Neural cell (in vitro differentiated cells): ENCODE measurements at regions not wholly inside any gene's neighbourhood (a gene's known extent, or its start where the extent isn't known, plus 50 kb on each side); places are given as distances from the start of the nearest gene placed in this dataset.

Experiments
- H2AFZ ChIP-seq: fragments of 200-600, 300-800 bp; sonication (generic), shearing (Covaris generic); 2 replicates; pipeline ENCODE4 v1.6.0; 2014; ENCODE audit warnings: low read depth, mild to moderate bottlenecking, antibody characterized with exemption, low read length, moderate library complexity
- H3F3A ChIP-seq: fragments of 200-600 bp; shearing (Covaris generic); 2 replicates; pipeline ENCODE4 v1.6.1; 2016; ENCODE audit warnings: mild to moderate bottlenecking, moderate library complexity, mixed read lengths, antibody characterized with exemption, low read length; ENCODE audit not compliant: insufficient read depth, poor library complexity, severe bottlenecking
- H3K27ac ChIP-seq: fragments of 200-600, 300-800 bp; sonication (generic), shearing (Covaris generic); 2 replicates; pipeline ENCODE4 v1.5.1; 2014; ENCODE audit warnings: mild to moderate bottlenecking, low read length, moderate library complexity
- H3K27me3 ChIP-seq: fragments of 300-800, 200-600 bp; sonication (generic), shearing (Covaris generic); 2 replicates; pipeline ENCODE4 v1.6.0; 2014; ENCODE audit warnings: mild to moderate bottlenecking, low read depth, low read length, moderate library complexity; ENCODE audit not compliant: insufficient read depth
- H3K36me3 ChIP-seq: fragments of 300-800, 200-600 bp; sonication (generic), shearing (Covaris generic); 2 replicates; pipeline ENCODE4 v1.5.1; 2014; ENCODE audit warnings: mild to moderate bottlenecking, antibody characterized with exemption, low read length, moderate library complexity; ENCODE audit not compliant: insufficient read depth
- H3K4me2 ChIP-seq: fragments of 300-800, 200-600 bp; sonication (generic), shearing (Covaris generic); 2 replicates; pipeline ENCODE4 v1.6.0; 2014; ENCODE audit warnings: mild to moderate bottlenecking, low read length
- H3K4me3 ChIP-seq: fragments of 300-800, 200-600 bp; sonication (generic), shearing (Covaris generic); 2 replicates; pipeline ENCODE4 v1.5.1; 2014; ENCODE audit warnings: mild to moderate bottlenecking, low read length, moderate library complexity
- H3K79me2 ChIP-seq: fragments of 200-600 bp; shearing (Covaris generic); replicated peaks from 2 replicates; pipeline ENCODE4 v1.6.0; 2014; ENCODE audit warnings: mild to moderate bottlenecking, low read length, moderate library complexity; ENCODE audit not compliant: insufficient read depth
- H3K9ac ChIP-seq: fragments of 300-800, 200-600 bp; sonication (generic), shearing (Covaris generic); 2 replicates; pipeline ENCODE4 v1.6.1; 2016; ENCODE audit warnings: mild to moderate bottlenecking, low read length, mixed read lengths
- H3K9me2 ChIP-seq: fragments of 200-600 bp; shearing (Covaris generic); 2 replicates; pipeline ENCODE4 v1.6.1; 2016; ENCODE audit warnings: mild to moderate bottlenecking, low read length, mixed read lengths; ENCODE audit not compliant: insufficient read depth
- H3K9me3 ChIP-seq: fragments of 200-600, 300-800 bp; sonication (generic), shearing (Covaris generic); 2 replicates; pipeline ENCODE4 v1.6.1; 2016; ENCODE audit warnings: mild to moderate bottlenecking, mixed run types, low read length, moderate library complexity, mixed read lengths
- H4K20me1 ChIP-seq: fragments of 200-600 bp; shearing (Covaris generic); 2 replicates; pipeline ENCODE4 v1.6.1; 2016; ENCODE audit warnings: mild to moderate bottlenecking, mixed run types; ENCODE audit not compliant: insufficient read depth
- EP300 ChIP-seq: fragments of 450-650 bp; conservative IDR thresholded peaks from 2 replicates; pipeline ENCODE4 v1.6.1; 2014; ENCODE audit warnings: antibody characterized with exemption, mild to moderate bottlenecking, moderate library complexity; ENCODE audit not compliant: poor library complexity, severe bottlenecking
- EZH2 ChIP-seq: fragments of 200-600, 300-800 bp; shearing (Covaris generic), sonication (generic); IDR thresholded peaks from 2 replicates; pipeline ENCODE4 v1.6.1; 2014; ENCODE audit warnings: antibody characterized with exemption, low read length, borderline replicate concordance, mild to moderate bottlenecking; ENCODE audit not compliant: insufficient read depth, poor library complexity, severe bottlenecking
- MXI1 ChIP-seq: fragments of 450-650 bp; conservative IDR thresholded peaks from 2 replicates; pipeline ENCODE4 v1.6.1; 2014; ENCODE audit warnings: antibody characterized with exemption, mild to moderate bottlenecking; ENCODE audit not compliant: poor library complexity, severe bottlenecking
- POLR2AphosphoS5 ChIP-seq: IDR thresholded peaks from 2 replicates; pipeline ENCODE4 v1.6.1; 2012
- RAD21 ChIP-seq: fragments of 450-650 bp; conservative IDR thresholded peaks from 2 replicates; pipeline ENCODE4 v1.6.1; 2014; ENCODE audit warnings: antibody characterized with exemption, mild to moderate bottlenecking, moderate library complexity
- SMC3 ChIP-seq: fragments of 450-650 bp; conservative IDR thresholded peaks from 2 replicates; pipeline ENCODE4 v1.6.1; 2014; ENCODE audit warnings: antibody characterized with exemption, mild to moderate bottlenecking, moderate library complexity; ENCODE audit not compliant: poor library complexity
- TAF1 ChIP-seq: IDR thresholded peaks from 2 replicates; pipeline ENCODE4 v1.6.1; 2012; ENCODE audit warnings: low read depth
- TF ChIP-seq, protein P1 (sequence below): fragments of 450-650 bp; IDR thresholded peaks from 2 replicates; pipeline ENCODE4 v1.5.1; 2014; ENCODE audit warnings: antibody characterized with exemption, mild to moderate bottlenecking, moderate library complexity; ENCODE audit not compliant: poor library complexity, severe bottlenecking
- TF ChIP-seq, protein P2 (sequence below): IDR thresholded peaks from 2 replicates; pipeline ENCODE4 v1.6.1; 2012; ENCODE audit warnings: borderline replicate concordance

DNA sequence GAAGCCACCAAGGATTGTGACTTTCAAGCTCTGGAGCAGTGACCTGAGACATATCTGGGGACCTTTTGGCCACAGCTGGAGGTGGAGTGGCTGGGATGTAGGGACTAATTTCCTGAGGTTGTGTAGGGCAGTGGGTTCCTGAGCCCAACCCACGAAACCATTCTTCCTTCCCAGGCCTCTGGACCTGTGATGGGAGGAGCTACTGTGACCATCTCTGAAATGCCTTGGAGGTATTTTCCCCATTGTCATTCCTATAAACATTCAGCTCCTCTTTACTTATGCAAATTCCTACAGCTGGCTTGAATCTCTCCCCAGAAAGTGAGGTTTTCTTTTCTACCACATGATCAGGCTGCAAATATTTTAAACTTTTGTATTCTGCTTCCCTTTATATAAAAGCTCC, 172.6 kb downstream of the TUSC1 start:
- Histone ChIP-seq H3K9me2 (no peaks in the 10 kb centered on the region), H3K79me2 (no peaks in the 10 kb centered on the region), H3K36me3 (no peaks in the 10 kb centered on the region), H3F3A (no peaks in the 10 kb centered on the region), H2AFZ (no peak overlapping the region), H3K27ac (no peak overlapping the region), H4K20me1 (no peaks in the 10 kb centered on the region), H3K9ac (no peak overlapping the region), H3K4me2 (no peak overlapping the region), H3K27me3 (no peaks in the 10 kb centered on the region), H3K4me3 (no peak overlapping the region), H3K9me3 (peaks cover 6% of the 10 kb centered on the region)
- TF ChIP-seq RAD21 (no peak), MXI1 (no peak)
- TF ChIP-seq, protein P1, sequence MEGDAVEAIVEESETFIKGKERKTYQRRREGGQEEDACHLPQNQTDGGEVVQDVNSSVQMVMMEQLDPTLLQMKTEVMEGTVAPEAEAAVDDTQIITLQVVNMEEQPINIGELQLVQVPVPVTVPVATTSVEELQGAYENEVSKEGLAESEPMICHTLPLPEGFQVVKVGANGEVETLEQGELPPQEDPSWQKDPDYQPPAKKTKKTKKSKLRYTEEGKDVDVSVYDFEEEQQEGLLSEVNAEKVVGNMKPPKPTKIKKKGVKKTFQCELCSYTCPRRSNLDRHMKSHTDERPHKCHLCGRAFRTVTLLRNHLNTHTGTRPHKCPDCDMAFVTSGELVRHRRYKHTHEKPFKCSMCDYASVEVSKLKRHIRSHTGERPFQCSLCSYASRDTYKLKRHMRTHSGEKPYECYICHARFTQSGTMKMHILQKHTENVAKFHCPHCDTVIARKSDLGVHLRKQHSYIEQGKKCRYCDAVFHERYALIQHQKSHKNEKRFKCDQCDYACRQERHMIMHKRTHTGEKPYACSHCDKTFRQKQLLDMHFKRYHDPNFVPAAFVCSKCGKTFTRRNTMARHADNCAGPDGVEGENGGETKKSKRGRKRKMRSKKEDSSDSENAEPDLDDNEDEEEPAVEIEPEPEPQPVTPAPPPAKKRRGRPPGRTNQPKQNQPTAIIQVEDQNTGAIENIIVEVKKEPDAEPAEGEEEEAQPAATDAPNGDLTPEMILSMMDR, result no peak

DNA sequence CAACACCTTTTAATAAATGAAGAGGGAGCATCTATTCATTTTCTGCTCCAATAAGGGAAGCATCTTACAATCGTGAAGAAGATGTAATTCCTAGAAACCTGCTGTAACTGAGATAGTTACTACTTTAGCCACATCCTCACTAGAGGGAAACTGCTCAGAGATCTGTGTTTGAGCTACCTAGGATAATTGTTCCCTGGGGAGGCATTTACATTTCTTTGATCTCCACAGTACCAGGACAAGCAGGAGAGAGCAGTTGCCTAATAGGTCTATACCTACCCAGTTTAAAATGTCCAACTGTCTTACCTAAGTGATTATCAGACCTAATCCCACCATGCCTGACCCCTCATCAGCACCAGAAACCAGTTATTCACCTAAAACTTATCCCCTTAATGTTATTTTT, 196.9 kb downstream of the TUSC1 start:
- no peak overlapping the region for H3K4me3 ChIP-seq
- no peaks in the 10 kb centered on the region for H3K9me2 ChIP-seq
- no peak overlapping the region for H3K4me2 ChIP-seq
- no peaks in the 10 kb centered on the region for H3F3A ChIP-seq
- no peaks in the 10 kb centered on the region for H3K36me3 ChIP-seq
- H3K79me2 ChIP-seq, result no peaks in the 10 kb centered on the region
- TF ChIP-seq, protein P2, sequence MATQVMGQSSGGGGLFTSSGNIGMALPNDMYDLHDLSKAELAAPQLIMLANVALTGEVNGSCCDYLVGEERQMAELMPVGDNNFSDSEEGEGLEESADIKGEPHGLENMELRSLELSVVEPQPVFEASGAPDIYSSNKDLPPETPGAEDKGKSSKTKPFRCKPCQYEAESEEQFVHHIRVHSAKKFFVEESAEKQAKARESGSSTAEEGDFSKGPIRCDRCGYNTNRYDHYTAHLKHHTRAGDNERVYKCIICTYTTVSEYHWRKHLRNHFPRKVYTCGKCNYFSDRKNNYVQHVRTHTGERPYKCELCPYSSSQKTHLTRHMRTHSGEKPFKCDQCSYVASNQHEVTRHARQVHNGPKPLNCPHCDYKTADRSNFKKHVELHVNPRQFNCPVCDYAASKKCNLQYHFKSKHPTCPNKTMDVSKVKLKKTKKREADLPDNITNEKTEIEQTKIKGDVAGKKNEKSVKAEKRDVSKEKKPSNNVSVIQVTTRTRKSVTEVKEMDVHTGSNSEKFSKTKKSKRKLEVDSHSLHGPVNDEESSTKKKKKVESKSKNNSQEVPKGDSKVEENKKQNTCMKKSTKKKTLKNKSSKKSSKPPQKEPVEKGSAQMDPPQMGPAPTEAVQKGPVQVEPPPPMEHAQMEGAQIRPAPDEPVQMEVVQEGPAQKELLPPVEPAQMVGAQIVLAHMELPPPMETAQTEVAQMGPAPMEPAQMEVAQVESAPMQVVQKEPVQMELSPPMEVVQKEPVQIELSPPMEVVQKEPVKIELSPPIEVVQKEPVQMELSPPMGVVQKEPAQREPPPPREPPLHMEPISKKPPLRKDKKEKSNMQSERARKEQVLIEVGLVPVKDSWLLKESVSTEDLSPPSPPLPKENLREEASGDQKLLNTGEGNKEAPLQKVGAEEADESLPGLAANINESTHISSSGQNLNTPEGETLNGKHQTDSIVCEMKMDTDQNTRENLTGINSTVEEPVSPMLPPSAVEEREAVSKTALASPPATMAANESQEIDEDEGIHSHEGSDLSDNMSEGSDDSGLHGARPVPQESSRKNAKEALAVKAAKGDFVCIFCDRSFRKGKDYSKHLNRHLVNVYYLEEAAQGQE, result no peak
- TF ChIP-seq, protein P1, result no peak
- no peak for TF ChIP-seq EZH2
- TF ChIP-seq EP300, result no peak
- TF ChIP-seq RAD21, result no peak
- no peak for TF ChIP-seq TAF1
- no peak for TF ChIP-seq MXI1
- no peak for TF ChIP-seq POLR2AphosphoS5
- TF ChIP-seq SMC3, result no peak
- no peak overlapping the region for H3K27ac ChIP-seq
- H3K9ac ChIP-seq, result no peak overlapping the region
- H2AFZ ChIP-seq, result no peak overlapping the region
- H3K27me3 ChIP-seq, result no peaks in the 10 kb centered on the region
- no peaks in the 10 kb centered on the region for H4K20me1 ChIP-seq
- H3K9me3 ChIP-seq, result no peaks in the 10 kb centered on the region
